GM18505 (cell line): ENCODE measurements at regions not wholly inside any gene's neighbourhood (a gene's known extent, or its start where the extent isn't known, plus 50 kb on each side); places are given as distances from the start of the nearest gene placed in this dataset.

Experiments
- ATAC-seq: cut with Tn5 transposase; IDR thresholded peaks from one replicate; pipeline ENCODE4 v1.9.1; 2021; ENCODE audit not compliant: unreplicated experiment
- POLR2A ChIP-seq: IDR thresholded peaks from 4 replicates; pipeline ENCODE4 v1.6.1; 2011; ENCODE audit warnings: borderline replicate concordance; ENCODE audit not compliant: insufficient read depth, insufficient read length; ENCODE audit errors: extremely low read depth

GRCh38 chr10:8511026-8511425 is 456.5 kb downstream of the GATA3 start:
- TF ChIP-seq POLR2A = no peak
- no peak for ATAC-seq

- no peak for TF ChIP-seq POLR2A
- ATAC-seq = no peak
These were observed 459.0 kb downstream of the GATA3 start for GRCh38 chr10:8513155-8514147.

- ATAC-seq = no peak
- no peak for TF ChIP-seq POLR2A
These were observed 465.9 kb downstream of the GATA3 start for GRCh38 chr10:8520382-8520781.

- ATAC-seq = no peak
- no peak for TF ChIP-seq POLR2A
These were observed 473.3 kb downstream of the GATA3 start for GRCh38 chr10:8527773-8528172.

- ATAC-seq = no peak
- TF ChIP-seq POLR2A = no peak
These were observed 476.6 kb downstream of the GATA3 start for GRCh38 chr10:8531116-8531515.

GRCh38 chr10:8532647-8533046 is 478.2 kb downstream of the GATA3 start:
- no peak for ATAC-seq
- TF ChIP-seq POLR2A = no peak

GRCh38 chr10:8533462-8533861 is 479.0 kb downstream of the GATA3 start:
- no peak for TF ChIP-seq POLR2A
- ATAC-seq = no peak

GRCh38 chr10:8534096-8534495 is 479.6 kb downstream of the GATA3 start:
- TF ChIP-seq POLR2A = no peak
- ATAC-seq = no peak

GRCh38 chr10:8534891-8535290 is 480.4 kb downstream of the GATA3 start:
- no peak for ATAC-seq
- no peak for TF ChIP-seq POLR2A

- TF ChIP-seq POLR2A = no peak
- no peak for ATAC-seq
These were observed 484.6 kb downstream of the GATA3 start for GRCh38 chr10:8539056-8539455.

- no peak for ATAC-seq
- no peak for TF ChIP-seq POLR2A
These were observed 489.0 kb downstream of the GATA3 start for GRCh38 chr10:8543361-8544056.

- no peak for TF ChIP-seq POLR2A
- ATAC-seq = no peak
These were observed 489.5 kb downstream of the GATA3 start for GRCh38 chr10:8544057-8544380.

GRCh38 chr10:8544500-8544899 is 490.0 kb downstream of the GATA3 start:
- no peak for TF ChIP-seq POLR2A
- ATAC-seq = no peak

GRCh38 chr10:8554574-8554973 is 500.1 kb downstream of the GATA3 start:
- TF ChIP-seq POLR2A = no peak
- ATAC-seq = no peak
